Endothelial cell of umbilical vein (primary cell): ENCODE measurements at regions not wholly inside any gene's neighbourhood (a gene's known extent, or its start where the extent isn't known, plus 50 kb on each side); places are given as distances from the start of the nearest gene placed in this dataset.

Experiments
- EZH2 ChIP-seq: IDR thresholded peaks from 2 replicates; pipeline ENCODE4 v1.6.1; 2012; ENCODE audit warnings: borderline replicate concordance, low read depth, mild to moderate bottlenecking, moderate library complexity, low read length, inconsistent platforms; ENCODE audit not compliant: severe bottlenecking
- POLR2A ChIP-seq: IDR thresholded peaks from 2 replicates; pipeline ENCODE4 v1.6.1; 2012; ENCODE audit warnings: low read depth, mild to moderate bottlenecking, control low read depth, low read length
- POLR2AphosphoS5 ChIP-seq: IDR thresholded peaks from 2 replicates; pipeline ENCODE4 v1.6.1; 2012; ENCODE audit warnings: low read depth, mild to moderate bottlenecking, control low read depth, low read length, moderate library complexity; ENCODE audit not compliant: insufficient read depth
- TF ChIP-seq, protein P1 (sequence below), 2 donors: IDR thresholded peaks; 1 replicate in 1 of 2; 2 replicates in 1 of 2; pipeline ENCODE4 v1.5.1; 2011; ENCODE audit warnings: low read length in 2 of 2, mild to moderate bottlenecking in 2 of 2, moderate library complexity in 2 of 2, control low read depth in 1 of 2, inconsistent platforms in 1 of 2, low read depth in 1 of 2; ENCODE audit not compliant: insufficient read depth in 1 of 2; ENCODE audit errors: extremely low read depth in 1 of 2

DNA sequence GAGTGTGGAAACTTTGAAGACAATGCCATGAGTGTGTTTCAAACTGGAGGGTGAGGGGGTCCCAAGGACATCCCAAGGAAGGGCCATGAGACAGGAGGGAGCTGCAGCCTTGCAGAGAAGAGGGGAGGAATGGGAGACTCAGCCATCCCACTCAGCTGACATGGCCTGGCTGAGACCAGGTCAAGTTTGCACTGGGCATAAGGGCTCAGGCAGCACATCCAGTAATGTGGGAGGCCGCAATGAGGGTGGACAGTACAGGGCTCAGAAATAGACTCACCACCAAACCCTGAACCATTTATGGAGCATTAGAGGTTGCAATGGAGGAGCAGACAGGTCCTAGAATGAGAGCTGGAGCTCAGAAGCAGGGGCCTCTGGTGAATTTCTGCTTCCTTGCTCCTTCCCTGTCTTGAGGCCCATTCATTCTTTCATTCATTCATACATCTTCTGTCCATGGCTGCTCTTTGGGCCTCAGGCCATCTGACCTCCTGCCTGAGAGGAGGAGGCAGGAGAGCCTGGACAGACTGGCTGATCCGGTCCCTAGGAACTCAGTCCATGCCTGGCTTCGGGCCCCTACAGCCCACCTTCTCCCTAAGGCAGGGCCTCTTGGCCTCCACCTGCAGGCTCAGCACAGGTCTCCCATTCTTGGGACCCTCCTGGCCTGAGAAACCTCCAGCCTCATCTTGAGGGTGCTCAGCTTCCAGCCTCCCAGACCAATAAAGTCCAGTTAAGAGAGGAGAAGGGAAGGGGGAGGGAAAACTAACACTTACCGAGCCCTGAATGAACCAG lies 70.5 kb upstream of the CDH5 start:
- TF ChIP-seq, protein P1, sequence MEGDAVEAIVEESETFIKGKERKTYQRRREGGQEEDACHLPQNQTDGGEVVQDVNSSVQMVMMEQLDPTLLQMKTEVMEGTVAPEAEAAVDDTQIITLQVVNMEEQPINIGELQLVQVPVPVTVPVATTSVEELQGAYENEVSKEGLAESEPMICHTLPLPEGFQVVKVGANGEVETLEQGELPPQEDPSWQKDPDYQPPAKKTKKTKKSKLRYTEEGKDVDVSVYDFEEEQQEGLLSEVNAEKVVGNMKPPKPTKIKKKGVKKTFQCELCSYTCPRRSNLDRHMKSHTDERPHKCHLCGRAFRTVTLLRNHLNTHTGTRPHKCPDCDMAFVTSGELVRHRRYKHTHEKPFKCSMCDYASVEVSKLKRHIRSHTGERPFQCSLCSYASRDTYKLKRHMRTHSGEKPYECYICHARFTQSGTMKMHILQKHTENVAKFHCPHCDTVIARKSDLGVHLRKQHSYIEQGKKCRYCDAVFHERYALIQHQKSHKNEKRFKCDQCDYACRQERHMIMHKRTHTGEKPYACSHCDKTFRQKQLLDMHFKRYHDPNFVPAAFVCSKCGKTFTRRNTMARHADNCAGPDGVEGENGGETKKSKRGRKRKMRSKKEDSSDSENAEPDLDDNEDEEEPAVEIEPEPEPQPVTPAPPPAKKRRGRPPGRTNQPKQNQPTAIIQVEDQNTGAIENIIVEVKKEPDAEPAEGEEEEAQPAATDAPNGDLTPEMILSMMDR (IDR thresholded peaks at IDR 0.05; ENCODE audit: extremely low read depth in 1 of 2, insufficient read depth in 1 of 2, low read depth in 1 of 2, low read length in 2 of 2), result no peak
- TF ChIP-seq POLR2AphosphoS5 (no peak), EZH2 (no peak), POLR2A (no peak)
